Spleen (tissue), 11 donors: ENCODE measurements at regions not wholly inside any gene's neighbourhood (a gene's known extent, or its start where the extent isn't known, plus 50 kb on each side); places are given as distances from the start of the nearest gene placed in this dataset.

Source experiments
- DNase-seq: peaks from one replicate; pipeline ENCODE4 v3.0.0-alpha.2; 2020
- H3K27ac ChIP-seq, 8 donors: fragments of 200-600 bp; sonication (generic) in 7 of 8; 1 replicate in 4 of 8; 2 replicates in 4 of 8; pipeline versions ENCODE4 v1.5.0 to v1.8.0; 2016 to 2021; ENCODE audit warnings: inconsistent platforms in 4 of 8, mild to moderate bottlenecking in 4 of 8, moderate library complexity in 1 of 8
- H3K27me3 ChIP-seq, 7 donors: fragments of 200-600 bp; sonication (generic) in 6 of 7; replicated peaks in 1 of 7; 1 replicate in 4 of 7; 2 replicates in 3 of 7; pipeline versions ENCODE4 v1.5.0 to v1.8.0; 2016 to 2021; ENCODE audit warnings: inconsistent platforms in 3 of 7, mild to moderate bottlenecking in 1 of 7
- H3K36me3 ChIP-seq, 6 donors: fragments of 200-600 bp; sonication (generic) in 5 of 6; 1 replicate in 4 of 6; 2 replicates in 2 of 6; pipeline versions ENCODE4 v1.5.0 to v1.8.0; 2016 to 2021; ENCODE audit warnings: inconsistent platforms in 2 of 6
- H3K4me1 ChIP-seq, 6 donors: fragments of 200-600 bp; sonication (generic) in 5 of 6; 1 replicate in 3 of 6; 2 replicates in 3 of 6; pipeline versions ENCODE4 v1.5.0 to v1.8.0; 2016 to 2021; ENCODE audit warnings: inconsistent platforms in 3 of 6
- H3K4me3 ChIP-seq, 8 donors: fragments of 200-600 bp; sonication (generic) in 7 of 8; 1 replicate in 4 of 8; 2 replicates in 4 of 8; pipeline versions ENCODE4 v1.5.0 to v1.8.0; 2016 to 2021; ENCODE audit warnings: inconsistent platforms in 4 of 8, mild to moderate bottlenecking in 4 of 8, moderate library complexity in 2 of 8
- H3K9me3 ChIP-seq, 8 donors: fragments of 200-600 bp; sonication (generic) in 7 of 8; 1 replicate in 4 of 8; 2 replicates in 4 of 8; pipeline versions ENCODE4 v1.5.0 to v1.8.0; 2016 to 2021; ENCODE audit warnings: inconsistent platforms in 4 of 8
- POLR2A ChIP-seq, 3 donors: fragments of 450-650 bp; IDR thresholded peaks; one replicate each; pipeline ENCODE4 v1.5.1; 2017; ENCODE audit warnings: antibody characterized with exemption in 3 of 3, mild to moderate bottlenecking in 1 of 3
- POLR2AphosphoS5 ChIP-seq, 3 donors: sonication (generic); formaldehyde crosslinking; IDR thresholded peaks; one replicate each; pipeline ENCODE4 v1.5.1; 2017; ENCODE audit warnings: antibody characterized with exemption in 3 of 3
- WGBS, 5 donors: extraction: QIAGEN DNeasy Blood & Tissue Kit in 3 of 5; methylation state at CpG; one replicate each; pipeline versions ENCODE4 v1.1.5 to v1.1.7; 2013 to 2018; 5-methylcytosine and 5-hydroxymethylcytosine counted together
- intact Hi-C: fragments of 100-400 bp; cut with DNase I; formaldehyde crosslinking; loops from one replicate; pipeline ENCODE4 v1.15.0; 2023; ENCODE audit warnings: low total_unique reads
- TF ChIP-seq, protein P1 (sequence below), 11 experiments: fragments of 200-600 bp in 7 of 11; fragments of 450-650 bp in 4 of 11; sonication (generic) in 4 of 11; IDR thresholded peaks in 8 of 11; conservative IDR thresholded peaks in 3 of 11; 1 replicate in 7 of 11; 2 replicates in 4 of 11; pipeline versions ENCODE4 v1.4.0 to v1.8.0; 2016 to 2021; ENCODE audit warnings: antibody characterized with exemption in 11 of 11, inconsistent platforms in 4 of 11, mild to moderate bottlenecking in 1 of 11
- donor health status: healthy with polysubstance abuse.
- donor health status: DM: no; HTN: no; CAD: no; lungs with moderate emphysema.
- donor health status: DM: no; HTN: no; CAD: no.
- donor health status: Bipolar disorder and iron deficiency.
- donor health status: healthy.
- donor health status: DM: no; HTN: no; CAD: no.
- donor health status: DM: yes; HTN: yes; CAD: no.

DNA sequence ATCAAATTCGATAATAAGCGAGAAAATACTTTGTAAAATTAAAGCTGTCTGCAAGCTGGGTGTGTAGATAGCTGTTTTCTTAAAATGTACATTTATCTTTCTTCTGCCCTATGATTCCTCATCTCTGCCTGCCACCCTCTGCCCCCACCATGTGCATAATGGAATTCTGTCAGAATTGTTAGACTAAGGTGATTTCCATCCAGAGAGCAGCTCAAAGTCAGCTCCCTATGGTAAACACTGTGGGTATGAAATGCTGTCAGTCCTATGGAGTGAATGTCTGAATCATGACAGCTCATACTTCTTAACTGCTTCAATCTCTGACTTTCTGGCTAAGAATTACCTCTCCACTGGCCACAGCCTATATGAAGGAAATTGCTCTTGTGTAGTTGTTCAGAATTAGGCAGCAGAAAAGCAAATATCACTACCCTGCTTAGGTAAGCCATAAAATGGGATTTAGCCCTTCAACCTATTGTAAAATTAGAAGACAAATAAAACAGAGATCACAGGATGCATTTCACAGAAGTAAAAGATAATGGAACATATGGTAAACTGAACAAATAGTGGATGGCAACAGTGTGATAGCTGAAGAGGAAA is 137.7 kb downstream of the CD8B2 start:
- H3K27ac ChIP-seq: no peak overlapping the region
- intact Hi-C loops: no loop called here
- H3K36me3 ChIP-seq: no peaks in the 10 kb centered on the region
- no peaks in the 10 kb centered on the region for H3K4me1 ChIP-seq
- peaks cover 0 to 52% (median 0%) of the 10 kb centered on the region in 7 donors for H3K27me3 ChIP-seq
- no peak overlapping the region for H3K4me3 ChIP-seq
- no peak for TF ChIP-seq POLR2A (IDR thresholded peaks at IDR 0.05)
- TF ChIP-seq POLR2AphosphoS5 (IDR thresholded peaks at IDR 0.05): no peak
- TF ChIP-seq, protein P1, sequence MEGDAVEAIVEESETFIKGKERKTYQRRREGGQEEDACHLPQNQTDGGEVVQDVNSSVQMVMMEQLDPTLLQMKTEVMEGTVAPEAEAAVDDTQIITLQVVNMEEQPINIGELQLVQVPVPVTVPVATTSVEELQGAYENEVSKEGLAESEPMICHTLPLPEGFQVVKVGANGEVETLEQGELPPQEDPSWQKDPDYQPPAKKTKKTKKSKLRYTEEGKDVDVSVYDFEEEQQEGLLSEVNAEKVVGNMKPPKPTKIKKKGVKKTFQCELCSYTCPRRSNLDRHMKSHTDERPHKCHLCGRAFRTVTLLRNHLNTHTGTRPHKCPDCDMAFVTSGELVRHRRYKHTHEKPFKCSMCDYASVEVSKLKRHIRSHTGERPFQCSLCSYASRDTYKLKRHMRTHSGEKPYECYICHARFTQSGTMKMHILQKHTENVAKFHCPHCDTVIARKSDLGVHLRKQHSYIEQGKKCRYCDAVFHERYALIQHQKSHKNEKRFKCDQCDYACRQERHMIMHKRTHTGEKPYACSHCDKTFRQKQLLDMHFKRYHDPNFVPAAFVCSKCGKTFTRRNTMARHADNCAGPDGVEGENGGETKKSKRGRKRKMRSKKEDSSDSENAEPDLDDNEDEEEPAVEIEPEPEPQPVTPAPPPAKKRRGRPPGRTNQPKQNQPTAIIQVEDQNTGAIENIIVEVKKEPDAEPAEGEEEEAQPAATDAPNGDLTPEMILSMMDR (IDR thresholded peaks at IDR 0.05 in 8 of 11, conservative IDR thresholded peaks at IDR 0.05 in 3 of 11): no peak
- WGBS, 5 donors: 60 to 84% (median 76%) methylated on average over 2 of the region's 2 CpGs
- H3K9me3 ChIP-seq: peaks cover 3 to 28% (median 24%) of the 10 kb centered on the region in 8 donors
- no peak for DNase-seq

DNA sequence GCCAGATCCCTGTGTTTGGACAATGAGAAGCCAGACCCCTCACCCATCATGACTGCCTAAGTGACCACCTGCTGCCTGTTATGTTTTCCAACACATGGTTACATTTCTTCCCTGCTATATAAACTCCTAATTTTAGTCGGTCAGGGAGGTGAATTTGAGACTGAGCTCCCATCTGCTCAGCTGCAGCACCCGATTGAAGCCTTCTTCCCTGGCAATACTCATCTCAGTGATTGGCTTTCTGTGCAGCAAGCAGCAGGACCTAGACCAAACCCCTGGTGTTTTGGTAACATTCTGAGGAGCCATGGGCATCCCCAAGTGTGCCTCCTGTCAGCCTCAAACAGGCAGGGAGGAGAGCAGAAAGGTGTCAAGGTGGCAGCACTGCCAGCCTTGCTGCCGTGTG is 141.2 kb downstream of the CD8B2 start:
- WGBS, 5 donors: 81 to 95% (median 88%) methylated on average over 3 of the region's 3 CpGs
- H3K9me3 ChIP-seq: peaks cover 3 to 34% (median 24%) of the 10 kb centered on the region in 8 donors
- intact Hi-C loops: no loop called here

DNA sequence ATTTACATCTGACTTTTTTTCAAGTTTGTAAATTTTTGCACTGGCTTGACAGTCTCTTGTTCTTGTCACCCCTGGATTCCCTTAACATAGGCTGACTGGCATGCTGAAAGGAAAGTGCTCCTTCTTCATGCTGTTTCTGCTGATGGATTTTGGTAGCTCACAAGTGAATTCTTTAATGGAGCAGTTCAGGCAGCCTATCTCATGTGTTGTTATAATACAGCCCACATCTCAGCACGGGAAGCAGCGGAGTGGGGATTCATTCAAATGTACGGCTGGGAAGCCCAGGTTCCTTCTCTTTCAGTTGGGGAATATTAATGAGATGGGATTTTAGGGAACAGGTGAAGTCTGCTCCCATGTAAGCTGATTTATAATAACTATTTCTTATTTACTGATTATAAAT is 142.8 kb downstream of the CD8B2 start:
- H3K4me1 ChIP-seq: no peaks in the 10 kb centered on the region
- WGBS, 5 donors: 75 to 86% (median 85%) methylated on average over 3 of the region's 3 CpGs
- no peak for DNase-seq
- intact Hi-C loops: no loop called here
- H3K36me3 ChIP-seq: no peaks in the 10 kb centered on the region
- TF ChIP-seq POLR2A (IDR thresholded peaks at IDR 0.05) (no peak), POLR2AphosphoS5 (IDR thresholded peaks at IDR 0.05) (no peak)
- TF ChIP-seq, protein P1 (IDR thresholded peaks at IDR 0.05 in 8 of 11, conservative IDR thresholded peaks at IDR 0.05 in 3 of 11): no peak
- no peak overlapping the region for H3K4me3 ChIP-seq
- H3K9me3 ChIP-seq: peaks cover 3 to 34% (median 24%) of the 10 kb centered on the region in 8 donors
- H3K27ac ChIP-seq: no peak overlapping the region
- H3K27me3 ChIP-seq: peaks cover 0 to 39% (median 0%) of the 10 kb centered on the region in 7 donors

More for the DNA sequence above, 141.2 kb downstream of the CD8B2 start:
- no peaks in the 10 kb centered on the region for H3K4me1 ChIP-seq
- peaks cover 0 to 54% (median 0%) of the 10 kb centered on the region in 7 donors for H3K27me3 ChIP-seq
- no peak overlapping the region for H3K4me3 ChIP-seq
- H3K27ac ChIP-seq: no peak overlapping the region
- no peaks in the 10 kb centered on the region for H3K36me3 ChIP-seq
- no peak for DNase-seq
- no peak for TF ChIP-seq POLR2AphosphoS5 (IDR thresholded peaks at IDR 0.05)
- TF ChIP-seq, protein P1 (IDR thresholded peaks at IDR 0.05 in 8 of 11, conservative IDR thresholded peaks at IDR 0.05 in 3 of 11): no peak
- no peak for TF ChIP-seq POLR2A (IDR thresholded peaks at IDR 0.05)

DNA sequence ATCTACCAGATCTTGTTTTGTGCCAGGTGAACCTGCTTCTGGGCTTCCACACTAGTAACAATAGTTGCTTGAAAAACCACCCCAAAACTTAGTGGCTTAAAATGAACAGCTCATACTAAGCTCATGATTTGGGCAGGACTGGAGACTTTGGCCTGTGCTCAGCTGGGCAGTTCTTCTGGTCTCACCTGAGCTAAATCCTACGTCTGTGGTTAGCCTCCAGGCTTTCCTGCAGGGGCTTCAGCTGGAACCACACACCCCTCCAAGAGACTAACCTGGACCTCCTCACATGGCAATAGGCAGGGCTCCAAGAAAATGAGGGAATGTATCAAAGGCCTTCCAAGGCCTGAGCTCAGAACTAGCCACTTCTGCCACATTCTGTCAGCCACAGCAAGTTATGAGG is 144.1 kb downstream of the CD8B2 start:
- WGBS, 5 donors: 73 to 90% (median 85%) methylated on average over 1 of the region's 1 CpG
- H3K36me3 ChIP-seq: no peaks in the 10 kb centered on the region
- no peak overlapping the region for H3K27ac ChIP-seq
- peaks cover 0 to 35% (median 0%) of the 10 kb centered on the region in 7 donors for H3K27me3 ChIP-seq
- no peak overlapping the region for H3K4me3 ChIP-seq
- H3K4me1 ChIP-seq: no peaks in the 10 kb centered on the region
- no peak for DNase-seq
- TF ChIP-seq, protein P1 (IDR thresholded peaks at IDR 0.05 in 8 of 11, conservative IDR thresholded peaks at IDR 0.05 in 3 of 11): no peak
- no peak for TF ChIP-seq POLR2AphosphoS5 (IDR thresholded peaks at IDR 0.05)
- intact Hi-C loops: no loop called here
- H3K9me3 ChIP-seq: peaks cover 3 to 34% (median 24%) of the 10 kb centered on the region in 8 donors
